HepG2 (cell line): ENCODE measurements at regions not wholly inside any gene's neighbourhood (a gene's known extent, or its start where the extent isn't known, plus 50 kb on each side); places are given as distances from the start of the nearest gene placed in this dataset.

Source experiments
- DDIT3 ChIP-seq: sonication (generic); formaldehyde crosslinking; IDR thresholded peaks from 2 replicates; pipeline ENCODE4 v1.4.0; 2020; ENCODE audit warnings: mild to moderate bottlenecking, missing genetic modification reagents
- GATA4 ChIP-seq: sonication (generic); IDR thresholded peaks from 2 replicates; pipeline ENCODE4 v1.6.1; 2016; ENCODE audit warnings: antibody characterized with exemption, low read depth, borderline replicate concordance
- GRHL1 ChIP-seq: sonication (generic); formaldehyde crosslinking; conservative IDR thresholded peaks from 2 replicates; pipeline ENCODE4 v1.8.0; 2022; ENCODE audit warnings: missing genetic modification reagents
- HES4 ChIP-seq: sonication (generic); formaldehyde crosslinking; IDR thresholded peaks from 2 replicates; pipeline ENCODE4 v1.9.0; 2021; ENCODE audit warnings: mild to moderate bottlenecking, missing genetic modification reagents, borderline replicate concordance
- KDM4B ChIP-seq: sonication (generic); formaldehyde crosslinking; IDR thresholded peaks from 2 replicates; pipeline ENCODE4 v1.4.0; 2020; ENCODE audit warnings: missing genetic modification reagents
- PAXIP1 ChIP-seq: sonication (generic); formaldehyde crosslinking; conservative IDR thresholded peaks from 2 replicates; pipeline ENCODE4 v1.4.0; 2020; ENCODE audit warnings: mild to moderate bottlenecking, missing genetic modification reagents, moderate library complexity
- PRDM4 ChIP-seq: sonication (generic); formaldehyde crosslinking; IDR thresholded peaks from 2 replicates; pipeline ENCODE4 v1.9.0; 2021; ENCODE audit warnings: missing genetic modification reagents, borderline replicate concordance
- SAP130 ChIP-seq: IDR thresholded peaks from 2 replicates; pipeline ENCODE4 v1.6.1; 2016; ENCODE audit warnings: low read depth
- ZBTB2 ChIP-seq: sonication (generic); formaldehyde crosslinking; IDR thresholded peaks from 2 replicates; pipeline ENCODE4 v1.8.0; 2022; ENCODE audit warnings: low read depth, missing genetic modification reagents
- ZBTB33 ChIP-seq: sonication (generic); formaldehyde crosslinking; IDR thresholded peaks from 2 replicates; pipeline ENCODE4 v1.4.0; 2020; ENCODE audit warnings: missing genetic modification reagents
- ZBTB7A ChIP-seq: sonication (generic); formaldehyde crosslinking; IDR thresholded peaks from 2 replicates; pipeline ENCODE4 v1.8.0; 2022; ENCODE audit warnings: mild to moderate bottlenecking, missing genetic modification reagents
- ZFP1 ChIP-seq: IDR thresholded peaks from 2 replicates; pipeline ENCODE4 v1.6.1; 2016
- ZMYM3 ChIP-seq: sonication (generic); formaldehyde crosslinking; IDR thresholded peaks from 2 replicates; pipeline ENCODE4 v1.5.1; 2020; ENCODE audit warnings: mild to moderate bottlenecking, missing genetic modification reagents
- ZNF160 ChIP-seq: sonication (generic); formaldehyde crosslinking; IDR thresholded peaks from 2 replicates; pipeline ENCODE4 v1.8.0; 2022; ENCODE audit warnings: mild to moderate bottlenecking, inconsistent platforms, missing genetic modification reagents
- ZNF205 ChIP-seq: IDR thresholded peaks from 2 replicates; pipeline ENCODE4 v1.6.1; 2018; ENCODE audit warnings: missing biosample characterization, missing genetic modification reagents
- ZNF24 ChIP-seq: fragments of 450-650 bp; IDR thresholded peaks from 2 replicates; pipeline ENCODE4 v1.6.1; 2017; ENCODE audit warnings: antibody characterized with exemption, mild to moderate bottlenecking
- ZNF556 ChIP-seq: sonication (generic); formaldehyde crosslinking; IDR thresholded peaks from 2 replicates; pipeline ENCODE4 v1.4.0; 2020; ENCODE audit warnings: mild to moderate bottlenecking, missing genetic modification reagents, borderline replicate concordance
- TF ChIP-seq, protein P1 (sequence below): sonication (generic); formaldehyde crosslinking; IDR thresholded peaks from 2 replicates; pipeline ENCODE4 v1.8.1; 2023; ENCODE audit warnings: mild to moderate bottlenecking, missing genetic modification reagents, borderline replicate concordance

DNA sequence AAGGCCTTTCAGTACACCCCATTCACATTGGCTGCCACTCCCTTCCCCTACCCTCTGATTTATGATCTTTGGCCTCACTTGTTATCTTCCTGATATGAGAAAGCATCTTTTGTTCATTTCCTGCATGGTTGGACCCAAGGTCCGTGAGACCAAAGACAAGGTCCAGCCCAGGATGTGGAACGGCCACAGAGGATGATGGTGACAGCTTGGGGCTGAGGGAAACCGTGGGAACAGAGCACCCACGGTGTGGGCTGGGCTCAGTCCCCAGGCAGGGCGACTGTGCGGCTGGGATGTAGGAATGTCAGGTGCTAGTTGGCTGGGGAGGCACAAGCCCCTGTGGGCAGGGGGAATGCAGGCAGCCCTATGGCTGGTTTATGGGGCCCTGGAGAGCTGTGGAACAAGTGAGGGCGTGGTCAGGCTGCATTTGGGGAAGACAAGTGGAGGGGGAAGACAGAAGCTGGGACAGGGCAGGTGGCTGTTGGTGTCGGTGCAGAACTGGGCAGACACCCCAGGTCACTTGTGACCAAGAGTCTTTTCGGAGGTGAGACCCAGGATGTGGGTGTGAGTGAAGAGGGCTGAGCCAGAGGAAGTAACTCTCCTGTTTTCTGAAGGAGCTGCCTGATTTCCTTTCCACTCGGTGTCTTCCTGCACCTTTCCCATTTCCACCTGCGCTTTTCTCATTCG, 51.7 kb upstream of the IGFBP3 start (continued):
- peak; percentile 53; the same call in 1 of the 2 replicates for TF ChIP-seq ZBTB33 (CRISPR knock-in tag)
- TF ChIP-seq PAXIP1 (CRISPR knock-in tag), result peak; percentile 68
- no peak for TF ChIP-seq KDM4B (CRISPR knock-in tag)
- no peak for TF ChIP-seq DDIT3 (CRISPR knock-in tag)
- TF ChIP-seq ZNF556 (CRISPR knock-in tag), result no peak
- TF ChIP-seq HES4, result no peak
- TF ChIP-seq SAP130 (CRISPR knock-in tag), result peak; percentile 54
- TF ChIP-seq PRDM4 (CRISPR knock-in tag), result no peak
- TF ChIP-seq ZNF205 (CRISPR knock-in tag), result no peak; the same call in 1 of the 2 replicates
- TF ChIP-seq GATA4, result peak; percentile 59; the same call in 1 of the 2 replicates
- TF ChIP-seq, protein P1, sequence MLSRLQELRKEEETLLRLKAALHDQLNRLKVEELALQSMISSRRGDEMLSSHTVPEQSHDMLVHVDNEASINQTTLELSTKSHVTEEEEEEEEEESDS (CRISPR knock-in tag), result no peak
- no peak for TF ChIP-seq ZNF160 (CRISPR knock-in tag)
- TF ChIP-seq ZBTB7A (CRISPR knock-in tag), result no peak
- no peak for TF ChIP-seq ZBTB2
- no peak for TF ChIP-seq ZNF24
- TF ChIP-seq ZFP1 (CRISPR knock-in tag), result 0 out of 2 replicates have a peak, but pooled peaks have one; percentile 41
- no peak for TF ChIP-seq GRHL1 (CRISPR knock-in tag)
- no peak; the same call in 1 of the 2 replicates for TF ChIP-seq ZMYM3 (CRISPR knock-in tag)
